ENCODE measurements at regions not wholly inside any gene's neighbourhood (a gene's known extent, or its start where the extent isn't known, plus 50 kb on each side); places are given as distances from the start of the nearest gene placed in this dataset.
A peak's percentile ranks its signal among the peaks of the same experiment; 100 is the strongest.

GRCh38 chr2:236637686-236638569 is 68.3 kb downstream of the ACKR3 start:
- DNase-seq (ENCODE audit: low read depth, low spot score): peak; percentile 36
- in situ Hi-C loops (cut with HindIII; ENCODE audit: low sequenced_read_pairs): no loop called here
- TF ChIP-seq CTCF (IDR thresholded peaks at IDR 0.05; ENCODE audit: low read depth, low read length): no peak
- no peak overlapping the region for H3K4me3 ChIP-seq (ENCODE audit: low read depth, low read length)

- TF ChIP-seq CTCF (IDR thresholded peaks at IDR 0.05; ENCODE audit: low read depth, low read length): no peak
- in situ Hi-C loops (cut with HindIII; ENCODE audit: low sequenced_read_pairs): no loop called here
- no peak overlapping the region for H3K4me3 ChIP-seq (ENCODE audit: low read depth, low read length)
- no peak for DNase-seq (ENCODE audit: low read depth, low spot score)
Measured at GRCh38 chr2:236638707-236639106, 69.1 kb downstream of the ACKR3 start.

- TF ChIP-seq CTCF (IDR thresholded peaks at IDR 0.05; ENCODE audit: low read depth, low read length): no peak
- DNase-seq (ENCODE audit: low read depth, low spot score): no peak
- H3K4me3 ChIP-seq (ENCODE audit: low read depth, low read length): no peak overlapping the region
- in situ Hi-C loops (cut with HindIII; ENCODE audit: low sequenced_read_pairs): no loop called here
Measured at GRCh38 chr2:236639461-236640235, 70.0 kb downstream of the ACKR3 start.

GRCh38 chr2:236641051-236641726 is 71.6 kb downstream of the ACKR3 start:
- in situ Hi-C loops (cut with HindIII; ENCODE audit: low sequenced_read_pairs): no loop called here
- no peak overlapping the region for H3K4me3 ChIP-seq (ENCODE audit: low read depth, low read length)
- no peak for TF ChIP-seq CTCF (IDR thresholded peaks at IDR 0.05; ENCODE audit: low read depth, low read length)
- no peak for DNase-seq (ENCODE audit: low read depth, low spot score)

- no peak overlapping the region for H3K4me3 ChIP-seq (ENCODE audit: low read depth, low read length)
- no peak for DNase-seq (ENCODE audit: low read depth, low spot score)
- in situ Hi-C loops (cut with HindIII; ENCODE audit: low sequenced_read_pairs): no loop called here
- no peak for TF ChIP-seq CTCF (IDR thresholded peaks at IDR 0.05; ENCODE audit: low read depth, low read length)
Measured at GRCh38 chr2:236642125-236642524, 72.5 kb downstream of the ACKR3 start.

GRCh38 chr2:236642584-236643291 is 73.1 kb downstream of the ACKR3 start:
- no peak overlapping the region for H3K4me3 ChIP-seq (ENCODE audit: low read depth, low read length)
- in situ Hi-C loops (cut with HindIII; ENCODE audit: low sequenced_read_pairs): no loop called here
- TF ChIP-seq CTCF (IDR thresholded peaks at IDR 0.05; ENCODE audit: low read depth, low read length): no peak
- DNase-seq (ENCODE audit: low read depth, low spot score): peak; percentile 97

Measured in astrocyte of the spinal cord (primary cell).